ENCODE measurements at regions not wholly inside any gene's neighbourhood (a gene's known extent, or its start where the extent isn't known, plus 50 kb on each side); places are given as distances from the start of the nearest gene placed in this dataset.
"Not testable (repeated sequence)": the region's sequence is repeated elsewhere in the genome, so short reads cannot be mapped to it uniquely, and the experiment has no call there.

- TF ChIP-seq, protein P1, sequence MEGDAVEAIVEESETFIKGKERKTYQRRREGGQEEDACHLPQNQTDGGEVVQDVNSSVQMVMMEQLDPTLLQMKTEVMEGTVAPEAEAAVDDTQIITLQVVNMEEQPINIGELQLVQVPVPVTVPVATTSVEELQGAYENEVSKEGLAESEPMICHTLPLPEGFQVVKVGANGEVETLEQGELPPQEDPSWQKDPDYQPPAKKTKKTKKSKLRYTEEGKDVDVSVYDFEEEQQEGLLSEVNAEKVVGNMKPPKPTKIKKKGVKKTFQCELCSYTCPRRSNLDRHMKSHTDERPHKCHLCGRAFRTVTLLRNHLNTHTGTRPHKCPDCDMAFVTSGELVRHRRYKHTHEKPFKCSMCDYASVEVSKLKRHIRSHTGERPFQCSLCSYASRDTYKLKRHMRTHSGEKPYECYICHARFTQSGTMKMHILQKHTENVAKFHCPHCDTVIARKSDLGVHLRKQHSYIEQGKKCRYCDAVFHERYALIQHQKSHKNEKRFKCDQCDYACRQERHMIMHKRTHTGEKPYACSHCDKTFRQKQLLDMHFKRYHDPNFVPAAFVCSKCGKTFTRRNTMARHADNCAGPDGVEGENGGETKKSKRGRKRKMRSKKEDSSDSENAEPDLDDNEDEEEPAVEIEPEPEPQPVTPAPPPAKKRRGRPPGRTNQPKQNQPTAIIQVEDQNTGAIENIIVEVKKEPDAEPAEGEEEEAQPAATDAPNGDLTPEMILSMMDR (IDR thresholded peaks at IDR 0.05): not testable (repeated sequence)
- TF ChIP-seq POLR2A (IDR thresholded peaks at IDR 0.05): not testable (repeated sequence)
Measured at GRCh38 chr3:112698442-112698841, 57.5 kb upstream of the CCDC80 start.
